GM10266 (cell line): ENCODE measurements at regions not wholly inside any gene's neighbourhood (a gene's known extent, or its start where the extent isn't known, plus 50 kb on each side); places are given as distances from the start of the nearest gene placed in this dataset.

Experiments used
- DNase-seq: peaks from one replicate; pipeline ENCODE4 v3.0.0; 2012; ENCODE audit errors: extremely low spot score
- TF ChIP-seq, protein P1 (sequence below): IDR thresholded peaks from 2 replicates; pipeline ENCODE4 v1.5.1; 2012; ENCODE audit warnings: mild to moderate bottlenecking, low read depth; ENCODE audit not compliant: control insufficient read depth, insufficient read depth; ENCODE audit errors: missing control alignments

DNA sequence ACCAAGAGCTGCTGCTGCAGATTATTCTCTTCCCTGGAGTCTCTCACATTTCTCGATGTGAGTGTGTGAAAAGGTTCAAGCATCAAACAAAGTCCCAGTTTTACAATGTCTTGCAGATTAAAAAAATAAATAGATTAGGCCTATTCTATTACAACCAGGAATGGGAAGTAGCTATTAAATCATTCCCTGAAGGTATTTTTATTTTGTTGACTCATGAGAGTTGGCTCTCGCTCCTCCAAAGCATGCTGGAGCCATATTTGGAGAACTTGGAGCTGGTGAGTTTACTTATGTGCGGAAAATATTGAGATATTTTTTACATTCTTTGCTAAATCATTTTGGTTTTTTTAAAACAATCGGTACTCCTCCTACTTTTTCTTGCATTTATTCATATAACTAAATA lies 572.3 kb downstream of the ETNK1 start:
- TF ChIP-seq, protein P1, sequence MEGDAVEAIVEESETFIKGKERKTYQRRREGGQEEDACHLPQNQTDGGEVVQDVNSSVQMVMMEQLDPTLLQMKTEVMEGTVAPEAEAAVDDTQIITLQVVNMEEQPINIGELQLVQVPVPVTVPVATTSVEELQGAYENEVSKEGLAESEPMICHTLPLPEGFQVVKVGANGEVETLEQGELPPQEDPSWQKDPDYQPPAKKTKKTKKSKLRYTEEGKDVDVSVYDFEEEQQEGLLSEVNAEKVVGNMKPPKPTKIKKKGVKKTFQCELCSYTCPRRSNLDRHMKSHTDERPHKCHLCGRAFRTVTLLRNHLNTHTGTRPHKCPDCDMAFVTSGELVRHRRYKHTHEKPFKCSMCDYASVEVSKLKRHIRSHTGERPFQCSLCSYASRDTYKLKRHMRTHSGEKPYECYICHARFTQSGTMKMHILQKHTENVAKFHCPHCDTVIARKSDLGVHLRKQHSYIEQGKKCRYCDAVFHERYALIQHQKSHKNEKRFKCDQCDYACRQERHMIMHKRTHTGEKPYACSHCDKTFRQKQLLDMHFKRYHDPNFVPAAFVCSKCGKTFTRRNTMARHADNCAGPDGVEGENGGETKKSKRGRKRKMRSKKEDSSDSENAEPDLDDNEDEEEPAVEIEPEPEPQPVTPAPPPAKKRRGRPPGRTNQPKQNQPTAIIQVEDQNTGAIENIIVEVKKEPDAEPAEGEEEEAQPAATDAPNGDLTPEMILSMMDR, result no peak
- no peak for DNase-seq

DNA sequence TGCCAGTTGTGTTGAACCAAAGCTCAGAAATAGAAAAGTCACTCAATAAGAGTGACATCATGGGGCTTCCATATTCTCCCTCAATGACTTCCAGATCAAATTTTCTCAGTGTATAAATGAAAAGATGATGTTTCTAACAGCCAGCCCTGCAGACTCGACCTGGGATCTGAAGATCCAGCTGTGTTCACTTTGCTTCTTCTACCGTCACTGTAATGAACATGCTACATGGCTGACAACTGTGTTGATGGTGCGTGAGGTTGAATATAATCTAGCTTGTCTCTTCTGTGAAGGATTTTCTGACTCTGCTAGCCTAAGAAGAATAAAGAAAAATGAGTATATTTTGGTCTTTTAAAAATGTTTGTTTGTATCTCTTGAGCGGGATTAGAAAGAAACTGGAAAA lies 577.8 kb downstream of the ETNK1 start:
- TF ChIP-seq, protein P1, result no peak
- DNase-seq, result no peak

DNA sequence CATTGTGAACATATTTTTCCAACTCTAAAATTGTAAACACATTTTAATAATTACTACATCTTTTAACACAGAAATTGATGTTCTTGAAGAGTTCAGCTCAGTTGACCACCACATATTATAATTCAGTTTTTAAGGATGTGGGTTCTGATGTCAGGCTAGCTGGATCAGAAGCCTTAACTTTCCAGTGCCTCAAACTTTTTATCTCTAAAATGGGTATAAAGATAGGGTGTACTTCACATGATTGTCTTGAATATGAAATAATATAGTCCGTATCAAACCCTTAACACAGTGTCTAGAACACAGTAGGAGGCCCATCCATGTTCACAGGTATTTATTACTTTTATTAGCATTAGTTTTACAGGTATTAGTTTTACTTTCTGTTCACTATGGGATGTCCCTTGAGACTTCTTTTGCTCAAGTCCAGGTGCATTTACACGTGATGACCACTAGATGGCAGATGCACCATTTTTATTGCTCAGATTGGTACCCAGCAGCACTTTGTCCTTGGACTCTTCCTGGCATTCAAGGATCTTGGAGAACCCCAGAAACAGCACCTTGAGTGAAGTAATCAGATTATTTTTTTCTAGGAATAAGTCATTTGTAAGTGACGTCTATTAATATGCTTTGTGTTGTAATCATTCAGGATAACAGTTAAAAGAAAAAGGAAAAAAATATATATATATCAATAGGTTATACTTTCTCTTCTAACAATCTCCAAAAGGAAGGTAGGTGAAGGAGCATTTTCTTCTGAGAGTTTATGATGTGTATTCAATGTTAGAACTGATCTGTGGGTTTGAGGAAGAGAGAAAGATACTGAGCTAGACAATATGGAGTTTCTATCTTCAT lies 580.2 kb downstream of the ETNK1 start:
- TF ChIP-seq, protein P1, result peak; percentile 93
- peak; percentile 55 for DNase-seq

DNA sequence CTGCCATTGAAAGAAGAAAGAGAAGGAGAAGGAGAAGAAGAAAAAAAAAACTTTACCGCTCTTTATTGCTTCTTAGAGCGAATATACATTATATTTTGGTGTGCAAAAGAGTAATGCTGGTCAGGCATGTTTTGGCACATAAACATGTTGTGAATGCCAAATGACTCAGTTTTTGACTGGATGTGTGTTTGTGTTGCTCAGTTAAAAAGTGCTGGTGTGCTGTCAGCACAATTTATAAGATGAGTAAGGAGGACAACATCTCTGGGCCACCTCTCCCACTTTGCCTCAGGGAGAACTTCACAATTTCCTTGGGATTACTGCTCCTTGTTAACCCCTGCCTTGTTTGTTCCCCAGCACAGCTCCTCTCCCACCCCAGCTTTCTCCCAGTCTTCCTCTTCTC lies 584.8 kb downstream of the ETNK1 start:
- TF ChIP-seq, protein P1, result no peak
- DNase-seq, result no peak

DNA sequence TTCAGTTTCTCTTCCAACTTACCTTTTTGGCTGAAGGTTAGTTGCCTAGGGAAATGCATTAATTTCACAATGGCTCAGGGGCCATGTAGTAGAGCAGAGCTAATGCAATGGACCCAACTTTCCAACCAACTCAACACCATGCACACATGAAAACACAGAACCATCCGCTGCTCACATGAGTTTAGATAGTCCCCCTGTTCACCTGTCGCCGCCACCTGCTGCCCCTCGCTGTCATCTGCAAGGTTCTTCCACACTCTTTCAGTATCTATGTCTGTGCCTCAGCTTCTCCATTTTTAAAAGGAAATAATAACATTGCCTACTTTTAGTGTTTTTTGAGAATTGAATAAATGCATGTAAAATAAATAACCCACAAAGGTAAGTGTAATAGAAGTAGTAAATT lies 585.6 kb downstream of the ETNK1 start:
- no peak for DNase-seq
- TF ChIP-seq, protein P1, result no peak

DNA sequence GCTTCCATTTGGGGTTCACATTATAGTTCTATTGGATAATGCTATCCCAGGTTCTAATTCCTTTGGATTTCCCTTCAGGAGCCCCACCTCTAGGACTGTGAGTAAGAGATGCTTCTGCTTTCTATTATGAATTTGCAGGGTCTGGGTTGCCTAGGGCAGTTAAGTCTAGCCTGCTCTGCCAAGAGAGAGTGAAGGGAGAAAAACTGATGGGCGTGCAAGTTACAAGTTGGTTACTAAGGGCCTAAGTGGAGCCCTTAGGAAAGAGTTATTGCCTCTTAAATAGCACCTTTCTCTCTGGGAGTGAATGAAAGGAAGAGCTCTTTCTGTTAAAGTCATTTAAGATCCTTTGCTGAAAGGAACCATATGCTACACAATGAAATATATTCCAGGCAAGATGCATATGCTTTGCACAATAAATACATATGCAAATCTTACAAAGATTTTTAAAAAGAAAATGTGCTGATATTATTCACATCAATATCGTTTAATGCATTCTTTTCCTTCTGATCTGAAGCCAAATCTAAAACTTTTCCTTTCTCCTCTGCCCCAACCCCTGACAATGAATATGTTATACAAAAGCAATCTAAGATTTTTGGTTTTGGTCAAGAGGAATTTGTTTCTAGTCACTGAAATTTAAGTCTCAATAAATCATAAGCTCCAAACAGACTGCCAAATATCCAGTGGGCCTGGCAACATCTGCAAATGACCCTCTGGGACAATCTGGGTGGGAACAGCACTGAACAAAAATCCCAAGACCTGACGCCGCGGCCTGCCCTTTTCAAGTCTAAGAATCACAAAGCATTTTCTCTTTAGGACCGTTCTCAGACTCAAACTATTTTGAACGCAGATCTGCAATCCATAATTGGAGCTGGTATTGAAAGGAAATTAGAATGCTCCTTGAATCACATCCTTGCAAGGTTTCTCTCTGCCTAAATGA lies 586.7 kb downstream of the ETNK1 start:
- TF ChIP-seq, protein P1, result no peak
- no peak for DNase-seq
